Activated CD4-positive, alpha-beta memory T cell treated with anti-CD3 and anti-CD28 coated beads for 36 hours (primary cell): ENCODE measurements at regions not wholly inside any gene's neighbourhood (a gene's known extent, or its start where the extent isn't known, plus 50 kb on each side); places are given as distances from the start of the nearest gene placed in this dataset.
A peak's percentile ranks its signal among the peaks of the same experiment; 100 is the strongest.

Experiments used
- CTCF ChIA-PET: fragments of 350-600 bp; sonication (Branson Sonifier 250); formaldehyde crosslinking; loops from one replicate; lab custom pipeline; 2021; ENCODE audit warnings: antibody characterized with exemption, inconsistent platforms; lab: Charles Lee
- POLR2A ChIA-PET: fragments of 350-600 bp; sonication (Branson Sonifier 250); formaldehyde crosslinking; loops from one replicate; lab custom pipeline; 2021; ENCODE audit warnings: antibody characterized with exemption; lab: Charles Lee
- DNase-seq: peaks from one replicate; pipeline ENCODE4 v3.0.0-alpha.2; 2020
- H3K27ac Mint-ChIP-seq: one replicate; pipeline ENCODE4 v1.8.0; 2021; ENCODE audit warnings: mixed read lengths
- H3K27me3 Mint-ChIP-seq: one replicate; pipeline ENCODE4 v1.8.0; 2021; ENCODE audit warnings: mixed read lengths
- H3K36me3 Mint-ChIP-seq: one replicate; pipeline ENCODE4 v1.8.0; 2021; ENCODE audit warnings: mixed read lengths
- H3K4me1 Mint-ChIP-seq: one replicate; pipeline ENCODE4 v1.8.0; 2021; ENCODE audit warnings: low read depth, mixed read lengths
- H3K4me3 Mint-ChIP-seq: one replicate; pipeline ENCODE4 v1.8.0; 2021; ENCODE audit warnings: mild to moderate bottlenecking, mixed read lengths
- H3K9me3 Mint-ChIP-seq: one replicate; pipeline ENCODE4 v1.8.0; 2021; ENCODE audit warnings: mixed read lengths
- intact Hi-C: fragments of 100-400 bp; cut with micrococcal nuclease; formaldehyde crosslinking; loops from one replicate; pipeline ENCODE4 v1.15.1; 2023

- H3K27ac Mint-ChIP-seq = no peak overlapping the region
- no peaks in the 10 kb centered on the region for H3K27me3 Mint-ChIP-seq
- H3K9me3 Mint-ChIP-seq = peaks cover 2% of the 10 kb centered on the region
- peaks cover 6% of the 10 kb centered on the region for H3K4me1 Mint-ChIP-seq
- intact Hi-C loops = no loop called here
- H3K36me3 Mint-ChIP-seq = peaks cover 64% of the 10 kb centered on the region
- ChIA-PET POLR2A (no interaction called here), CTCF (interaction anchor here (2.1 kb wide), 1 partner anchor 19 kb away, joined by 6 read pairs; no protein-coding TSS in a partner anchor)
- DNase-seq = no peak
- no peak overlapping the region for H3K4me3 Mint-ChIP-seq
These were observed 1162.1 kb downstream of the VRK1 start for GRCh38 chr14:97959251-97959650.

GRCh38 chr14:97960436-97960835, 1163.3 kb downstream of the VRK1 start:
- intact Hi-C loops = no loop called here
- Mint-ChIP-seq H3K36me3 (peaks cover 60% of the 10 kb centered on the region), H3K9me3 (peaks cover 2% of the 10 kb centered on the region), H3K27ac (no peak overlapping the region), H3K27me3 (no peaks in the 10 kb centered on the region), H3K4me3 (no peak overlapping the region), H3K4me1 (peaks cover 8% of the 10 kb centered on the region)
- CTCF ChIA-PET = no interaction called here
- no peak for DNase-seq
- POLR2A ChIA-PET = no interaction called here

- intact Hi-C loops = loop anchor here (10.0 kb wide), 2 partner anchors 365 to 965 kb away; no protein-coding TSS in a partner anchor
- Mint-ChIP-seq H3K9me3 (peaks cover 9% of the 10 kb centered on the region), H3K27me3 (no peaks in the 10 kb centered on the region), H3K4me1 (peaks cover 83% of the 10 kb centered on the region), H3K27ac (peak overlapping the region; percentile 70), H3K4me3 (peak overlapping the region; percentile 14), H3K36me3 (peaks cover 47% of the 10 kb centered on the region)
- POLR2A ChIA-PET = no interaction called here
- CTCF ChIA-PET = no interaction called here
- DNase-seq = peak; percentile 33
These were observed 1173.0 kb downstream of the VRK1 start for GRCh38 chr14:97970222-97970621.

GRCh38 chr14:97975216-97975615, 1178.0 kb downstream of the VRK1 start:
- peak overlapping the region; percentile 89 for H3K27ac Mint-ChIP-seq
- POLR2A ChIA-PET = no interaction called here
- peaks cover 73% of the 10 kb centered on the region for H3K4me1 Mint-ChIP-seq
- H3K4me3 Mint-ChIP-seq = peak overlapping the region; percentile 84
- peaks cover 24% of the 10 kb centered on the region for H3K36me3 Mint-ChIP-seq
- H3K9me3 Mint-ChIP-seq = no peaks in the 10 kb centered on the region
- intact Hi-C loops = loop anchor here (5.0 to 10.0 kb wide), 8 partner anchors 37 to 1217 kb away; no protein-coding TSS in a partner anchor
- H3K27me3 Mint-ChIP-seq = no peaks in the 10 kb centered on the region
- CTCF ChIA-PET = interaction anchor here (1.5 kb wide), 1 partner anchor 163 kb away, joined by 3 read pairs; no protein-coding TSS in a partner anchor
- no peak for DNase-seq

- Mint-ChIP-seq H3K27ac (peak overlapping the region; percentile 89), H3K9me3 (no peaks in the 10 kb centered on the region), H3K4me3 (peak overlapping the region; percentile 84), H3K36me3 (peaks cover 21% of the 10 kb centered on the region), H3K4me1 (peaks cover 66% of the 10 kb centered on the region), H3K27me3 (no peaks in the 10 kb centered on the region)
- ChIA-PET CTCF (interaction anchor here (3.3 to 3.8 kb wide), 3 partner anchors 22 to 1292 kb away, joined by 19 to 67 read pairs (median 24); no protein-coding TSS in a partner anchor), POLR2A (no interaction called here)
- intact Hi-C loops = loop anchor here (2.0 to 10.0 kb wide), 11 partner anchors 36 to 1291 kb away; no protein-coding TSS in a partner anchor
- peak; percentile 23 for DNase-seq
These were observed 1178.8 kb downstream of the VRK1 start for GRCh38 chr14:97975962-97976361.

- Mint-ChIP-seq H3K27me3 (no peaks in the 10 kb centered on the region), H3K4me3 (peak overlapping the region; percentile 84), H3K27ac (peak overlapping the region; percentile 89), H3K4me1 (peaks cover 60% of the 10 kb centered on the region), H3K9me3 (no peaks in the 10 kb centered on the region), H3K36me3 (peaks cover 19% of the 10 kb centered on the region)
- POLR2A ChIA-PET = interaction anchor here (1.3 to 2.6 kb wide), 5 partner anchors 11 to 1292 kb away, joined by 3 to 12 read pairs (median 7); no protein-coding TSS in a partner anchor
- CTCF ChIA-PET = interaction anchor here (1.0 to 3.8 kb wide), 7 partner anchors 10 to 1291 kb away, joined by 4 to 67 read pairs (median 9); no protein-coding TSS in a partner anchor
- intact Hi-C loops = loop anchor here (1.0 to 10.0 kb wide), 12 partner anchors 17 to 1290 kb away; no protein-coding TSS in a partner anchor
- peak; percentile 31 for DNase-seq
These were observed 1179.7 kb downstream of the VRK1 start for GRCh38 chr14:97976861-97977260.

GRCh38 chr14:97977651-97978261, 1180.6 kb downstream of the VRK1 start:
- peak; percentile 89 for DNase-seq
- CTCF ChIA-PET = interaction anchor here (0.6 to 3.8 kb wide), 36 partner anchors 9 to 1438 kb away, joined by 3 to 67 read pairs (median 4); partner anchors contain the start of gene BCL11B
- peak overlapping the region; percentile 84 for H3K4me3 Mint-ChIP-seq
- peak overlapping the region; percentile 89 for H3K27ac Mint-ChIP-seq
- POLR2A ChIA-PET = interaction anchor here (0.7 to 2.6 kb wide), 16 partner anchors 12 to 1294 kb away, joined by 3 to 12 read pairs (median 5); partner anchors contain the start of gene BCL11B
- H3K27me3 Mint-ChIP-seq = no peaks in the 10 kb centered on the region
- intact Hi-C loops = loop anchor here (1.0 to 10.0 kb wide), 14 partner anchors 17 to 1289 kb away; no protein-coding TSS in a partner anchor
- H3K4me1 Mint-ChIP-seq = peaks cover 51% of the 10 kb centered on the region
- H3K9me3 Mint-ChIP-seq = no peaks in the 10 kb centered on the region
- H3K36me3 Mint-ChIP-seq = peaks cover 18% of the 10 kb centered on the region

GRCh38 chr14:97978341-97978740, 1181.2 kb downstream of the VRK1 start:
- DNase-seq = peak; percentile 90
- peaks cover 16% of the 10 kb centered on the region for H3K36me3 Mint-ChIP-seq
- H3K4me1 Mint-ChIP-seq = peaks cover 45% of the 10 kb centered on the region
- H3K9me3 Mint-ChIP-seq = no peaks in the 10 kb centered on the region
- peak overlapping the region; percentile 84 for H3K4me3 Mint-ChIP-seq
- ChIA-PET CTCF (interaction anchor here (0.6 to 3.8 kb wide), 37 partner anchors 9 to 1437 kb away, joined by 3 to 67 read pairs (median 4); partner anchors contain the start of gene BCL11B), POLR2A (interaction anchor here (0.7 to 2.6 kb wide), 14 partner anchors 15 to 1293 kb away, joined by 3 to 12 read pairs (median 5); partner anchors contain the start of gene BCL11B)
- H3K27me3 Mint-ChIP-seq = no peaks in the 10 kb centered on the region
- H3K27ac Mint-ChIP-seq = peak overlapping the region; percentile 89
- intact Hi-C loops = loop anchor here (1.0 to 10.0 kb wide), 10 partner anchors 34 to 1214 kb away; no protein-coding TSS in a partner anchor

GRCh38 chr14:97993508-97994019, 1196.4 kb downstream of the VRK1 start:
- Mint-ChIP-seq H3K9me3 (no peaks in the 10 kb centered on the region), H3K36me3 (no peaks in the 10 kb centered on the region), H3K27me3 (no peaks in the 10 kb centered on the region), H3K4me3 (peak overlapping the region; percentile 34), H3K4me1 (peaks cover 55% of the 10 kb centered on the region), H3K27ac (peak overlapping the region; percentile 94)
- no peak for DNase-seq
- CTCF ChIA-PET = interaction anchor here (1.8 kb wide), 1 partner anchor 15 kb away, joined by 9 read pairs; no protein-coding TSS in a partner anchor
- POLR2A ChIA-PET = interaction anchor here (1.0 to 1.1 kb wide), 3 partner anchors 10 to 176 kb away, joined by 3 to 7 read pairs (median 4); no protein-coding TSS in a partner anchor
- intact Hi-C loops = loop anchor here (1.0 to 5.0 kb wide), 8 partner anchors 15 to 1279 kb away; partner anchors contain the start of gene BCL11B

- intact Hi-C loops = loop anchor here (1.0 to 5.0 kb wide), 8 partner anchors 14 to 1278 kb away; partner anchors contain the start of gene BCL11B
- peak overlapping the region; percentile 94 for H3K27ac Mint-ChIP-seq
- peak; percentile 59 for DNase-seq
- H3K9me3 Mint-ChIP-seq = no peaks in the 10 kb centered on the region
- ChIA-PET POLR2A (interaction anchor here (1.0 to 1.1 kb wide), 3 partner anchors 10 to 175 kb away, joined by 3 to 7 read pairs (median 4); no protein-coding TSS in a partner anchor), CTCF (interaction anchor here (1.8 kb wide), 1 partner anchor 16 kb away, joined by 9 read pairs; no protein-coding TSS in a partner anchor)
- peak overlapping the region; percentile 34 for H3K4me3 Mint-ChIP-seq
- H3K4me1 Mint-ChIP-seq = peaks cover 55% of the 10 kb centered on the region
- no peaks in the 10 kb centered on the region for H3K36me3 Mint-ChIP-seq
- H3K27me3 Mint-ChIP-seq = no peaks in the 10 kb centered on the region
These were observed 1196.9 kb downstream of the VRK1 start for GRCh38 chr14:97994020-97994531.

GRCh38 chr14:97995038-97995437, 1197.9 kb downstream of the VRK1 start:
- H3K27ac Mint-ChIP-seq = peak overlapping the region; percentile 94
- intact Hi-C loops = no loop called here
- H3K4me1 Mint-ChIP-seq = peaks cover 55% of the 10 kb centered on the region
- CTCF ChIA-PET = interaction anchor here (1.3 kb wide), 1 partner anchor 17 kb away, joined by 7 read pairs; no protein-coding TSS in a partner anchor
- H3K4me3 Mint-ChIP-seq = no peak overlapping the region
- H3K36me3 Mint-ChIP-seq = no peaks in the 10 kb centered on the region
- no peaks in the 10 kb centered on the region for H3K9me3 Mint-ChIP-seq
- DNase-seq = peak; percentile 45
- POLR2A ChIA-PET = interaction anchor here (1.0 kb wide), 1 partner anchor 17 kb away, joined by 4 read pairs; no protein-coding TSS in a partner anchor
- H3K27me3 Mint-ChIP-seq = no peaks in the 10 kb centered on the region
